HG02973 (cell line): ENCODE measurements at regions not wholly inside any gene's neighbourhood (a gene's known extent, or its start where the extent isn't known, plus 50 kb on each side); places are given as distances from the start of the nearest gene placed in this dataset.

Experiments
- ATAC-seq: cut with Tn5 transposase; IDR thresholded peaks from one replicate; pipeline ENCODE4 v1.9.1; 2021; ENCODE audit warnings: moderate library complexity; ENCODE audit not compliant: unreplicated experiment

- no peak for ATAC-seq
These were observed 488.1 kb upstream of the KLF12 start for GRCh38 chr13:74622284-74622683.

- no peak for ATAC-seq
These were observed 486.5 kb upstream of the KLF12 start for GRCh38 chr13:74620711-74621110.

- no peak for ATAC-seq
These were observed 486.1 kb upstream of the KLF12 start for GRCh38 chr13:74620308-74620707.

GRCh38 chr13:74597526-74597925 is 463.3 kb upstream of the KLF12 start:
- no peak for ATAC-seq

GRCh38 chr13:74596691-74597090 is 462.5 kb upstream of the KLF12 start:
- no peak for ATAC-seq

- ATAC-seq = no peak
These were observed 459.5 kb upstream of the KLF12 start for GRCh38 chr13:74593688-74594087.

- no peak for ATAC-seq
These were observed 452.6 kb upstream of the KLF12 start for GRCh38 chr13:74586847-74587246.

GRCh38 chr13:74576420-74576819 is 442.2 kb upstream of the KLF12 start:
- ATAC-seq = no peak

- ATAC-seq = no peak
These were observed 441.5 kb upstream of the KLF12 start for GRCh38 chr13:74575729-74576125.

GRCh38 chr13:74574964-74575728 is 440.9 kb upstream of the KLF12 start:
- no peak for ATAC-seq

GRCh38 chr13:74573654-74574053 is 439.4 kb upstream of the KLF12 start:
- ATAC-seq = no peak

GRCh38 chr13:74571811-74572210 is 437.6 kb upstream of the KLF12 start:
- ATAC-seq = no peak

GRCh38 chr13:74570834-74571233 is 436.6 kb upstream of the KLF12 start:
- ATAC-seq = no peak

GRCh38 chr13:74570046-74570445 is 435.8 kb upstream of the KLF12 start:
- ATAC-seq = no peak

- ATAC-seq = no peak
These were observed 435.0 kb upstream of the KLF12 start for GRCh38 chr13:74569251-74569650.

- no peak for ATAC-seq
These were observed 433.3 kb upstream of the KLF12 start for GRCh38 chr13:74567485-74567884.

GRCh38 chr13:74562381-74562780 is 428.2 kb upstream of the KLF12 start:
- no peak for ATAC-seq

GRCh38 chr13:74561155-74561554 is 427.0 kb upstream of the KLF12 start:
- ATAC-seq = no peak

- ATAC-seq = peak; percentile 74
These were observed 426.1 kb upstream of the KLF12 start for GRCh38 chr13:74560325-74560724.

- ATAC-seq = no peak
These were observed 423.7 kb upstream of the KLF12 start for GRCh38 chr13:74557870-74558269.

- no peak for ATAC-seq
These were observed 421.6 kb upstream of the KLF12 start for GRCh38 chr13:74555651-74556420.

GRCh38 chr13:74555276-74555625 is 421.0 kb upstream of the KLF12 start:
- no peak for ATAC-seq
